SK-N-SH (cell line): ENCODE measurements at regions not wholly inside any gene's neighbourhood (a gene's known extent, or its start where the extent isn't known, plus 50 kb on each side); places are given as distances from the start of the nearest gene placed in this dataset.

ENCODE experiments used
- CTCF ChIA-PET: fragments of 300-600, 350-600 bp; formaldehyde crosslinking; extraction: SDS; loops from one replicate; lab custom pipeline; 2021; lab: Yijun Ruan, JAX
- POLR2A ChIA-PET: fragments of 350-600 bp; sonication (Branson Sonifier 250); formaldehyde crosslinking; extraction: SDS; loops from one replicate; lab custom pipeline; 2020; ENCODE audit warnings: antibody characterized with exemption, inconsistent platforms; lab: Yijun Ruan, JAX
- DNase-seq: peaks from one replicate; pipeline ENCODE4 v3.0.0; 2012
- H2AFZ ChIP-seq: fragments of 200-600 bp; sonication (generic); 2 replicates; pipeline ENCODE4 v1.8.1; 2016; ENCODE audit warnings: antibody characterized with exemption, mild to moderate bottlenecking, low read depth
- H3F3A ChIP-seq: fragments of 200-600 bp; sonication (generic); replicated peaks from 2 replicates; pipeline ENCODE3; 2016; ENCODE audit warnings: antibody characterized with exemption, mild to moderate bottlenecking; ENCODE audit not compliant: insufficient read depth
- H3K27ac ChIP-seq, 2 experiments: fragments of 200-500 bp in 1 of 2; fragments of 200-600 bp in 1 of 2; sonication (Bioruptor generic) in 1 of 2; sonication (generic), shearing (Covaris generic) in 1 of 2; 2 replicates each; pipeline versions ENCODE4 v1.5.1 to v1.6.1; 2014 to 2016; ENCODE audit warnings: low read depth in 2 of 2, inconsistent platforms in 1 of 2, low read length in 1 of 2, mild to moderate bottlenecking in 1 of 2, mixed read lengths in 1 of 2
- H3K27me3 ChIP-seq: fragments of 200-600 bp; sonication (generic), shearing (Covaris generic); 2 replicates; pipeline ENCODE4 v1.6.1; 2016; ENCODE audit warnings: mixed run types; ENCODE audit not compliant: insufficient read depth
- H3K36me3 ChIP-seq, 2 experiments: fragments of 200-500 bp in 1 of 2; fragments of 200-600 bp in 1 of 2; sonication (Bioruptor generic) in 1 of 2; sonication (generic) in 1 of 2; replicated peaks in 1 of 2; 2 replicates each; pipeline versions ENCODE3 to v1.5.1; 2014 to 2016; ENCODE audit warnings: low read length in 1 of 2, mild to moderate bottlenecking in 1 of 2; ENCODE audit not compliant: insufficient read depth in 2 of 2, control insufficient read depth in 1 of 2
- H3K4me1 ChIP-seq, 2 experiments: fragments of 200-500 bp in 1 of 2; fragments of 200-600 bp in 1 of 2; sonication (Bioruptor generic) in 1 of 2; sonication (generic), shearing (Covaris generic) in 1 of 2; 2 replicates each; pipeline versions ENCODE4 v1.5.1 to v1.6.1; 2014 to 2016; ENCODE audit warnings: low read depth in 1 of 2, low read length in 1 of 2, mixed run types in 1 of 2; ENCODE audit not compliant: insufficient read depth in 2 of 2, control insufficient read depth in 1 of 2
- H3K4me2 ChIP-seq: fragments of 200-600 bp; sonication (generic), shearing (Covaris generic); 2 replicates; pipeline ENCODE4 v1.6.1; 2017; ENCODE audit warnings: mixed run types
- H3K4me3 ChIP-seq, 2 experiments: fragments of 200-500 bp in 1 of 2; fragments of 200-600 bp in 1 of 2; sonication (Bioruptor generic) in 1 of 2; sonication (generic), shearing (Covaris generic) in 1 of 2; 2 replicates each; pipeline versions ENCODE4 v1.5.1 to v1.8.1; 2014 to 2016; ENCODE audit warnings: low read depth in 2 of 2, inconsistent platforms in 1 of 2, low read length in 1 of 2, mild to moderate bottlenecking in 1 of 2, mixed read lengths in 1 of 2, moderate library complexity in 1 of 2
- H3K79me2 ChIP-seq: fragments of 200-600 bp; sonication (generic); 2 replicates; pipeline ENCODE4 v1.8.1; 2017; ENCODE audit warnings: mild to moderate bottlenecking; ENCODE audit not compliant: insufficient read depth
- H3K9ac ChIP-seq: fragments of 200-600 bp; sonication (generic); 2 replicates; pipeline ENCODE4 v1.6.1; 2017; ENCODE audit warnings: mixed run types
- H3K9me2 ChIP-seq: fragments of 200-600 bp; sonication (generic); 2 replicates; pipeline ENCODE4 v1.6.1; 2017; ENCODE audit warnings: mixed run types
- H3K9me3 ChIP-seq: fragments of 200-600 bp; sonication (generic); 2 replicates; pipeline ENCODE4 v1.6.1; 2017; ENCODE audit warnings: mixed run types, mild to moderate bottlenecking, moderate library complexity
- H4K20me1 ChIP-seq: fragments of 200-600 bp; sonication (generic); 2 replicates; pipeline ENCODE4 v1.6.1; 2017; ENCODE audit warnings: mild to moderate bottlenecking, mixed run types; ENCODE audit not compliant: insufficient read depth
- ELF1 ChIP-seq: IDR thresholded peaks from 2 replicates; pipeline ENCODE4 v1.4.0; 2012
- EZH2phosphoT487 ChIP-seq: fragments of 200-600 bp; sonication (generic); IDR thresholded peaks from 2 replicates; pipeline ENCODE4 v1.6.1; 2017; ENCODE audit warnings: low read depth, mixed run types, mild to moderate bottlenecking, antibody characterized with exemption, moderate library complexity, borderline replicate concordance
- FOXJ3 ChIP-seq: sonication (generic); formaldehyde crosslinking; IDR thresholded peaks from 2 replicates; pipeline ENCODE4 v1.5.1; 2020; ENCODE audit warnings: mild to moderate bottlenecking, missing genetic modification reagents
- FOXM1 ChIP-seq: IDR thresholded peaks from 2 replicates; pipeline ENCODE4 v1.4.0; 2012; ENCODE audit warnings: low read depth, mild to moderate bottlenecking
- GABPA ChIP-seq: IDR thresholded peaks from 2 replicates; pipeline ENCODE4 v1.4.0; 2012; ENCODE audit warnings: low read depth, mild to moderate bottlenecking
- GATA2 ChIP-seq: sonication (generic); formaldehyde crosslinking; IDR thresholded peaks from 2 replicates; pipeline ENCODE4 v1.5.0; 2020; ENCODE audit warnings: mild to moderate bottlenecking, missing genetic modification reagents
- JUND ChIP-seq: IDR thresholded peaks from 2 replicates; pipeline ENCODE4 v1.4.0; 2012
- NRF1 ChIP-seq: IDR thresholded peaks from 2 replicates; pipeline ENCODE4 v1.6.1; 2012; ENCODE audit warnings: low read depth, mild to moderate bottlenecking, low read length
- POLR2AphosphoS5 ChIP-seq: IDR thresholded peaks from 2 replicates; pipeline ENCODE4 v1.6.1; 2012; ENCODE audit warnings: low read depth, low read length
- RCOR1 ChIP-seq: fragments of 150-350 bp; IDR thresholded peaks from 2 replicates; pipeline ENCODE4 v1.6.1; 2017; ENCODE audit warnings: antibody characterized with exemption, low read length
- RXRA ChIP-seq: IDR thresholded peaks from 2 replicates; pipeline ENCODE4 v1.4.0; 2012; ENCODE audit warnings: low read depth, mild to moderate bottlenecking, borderline replicate concordance
- SIN3A ChIP-seq: IDR thresholded peaks from 2 replicates; pipeline ENCODE4 v1.6.1; 2012; ENCODE audit warnings: low read depth, mild to moderate bottlenecking, low read length, moderate library complexity, borderline replicate concordance
- SMC3 ChIP-seq: IDR thresholded peaks from 2 replicates; pipeline ENCODE4 v1.6.1; 2012; ENCODE audit warnings: low read depth, low read length, improper control_type of control experiment
- WGBS: methylation state at CpG from one replicate; pipeline ENCODE4 v1.1.6; 2017; ENCODE audit warnings: low lambda C conversion rate; 5-methylcytosine and 5-hydroxymethylcytosine counted together
- TF ChIP-seq, protein P1 (sequence below): fragments of 150-350 bp; IDR thresholded peaks from 2 replicates; pipeline ENCODE4 v1.6.1; 2016; ENCODE audit warnings: mild to moderate bottlenecking, low read depth, low read length
- TF ChIP-seq, protein P2 (sequence below): fragments of 200-600 bp; sonication (generic); IDR thresholded peaks from 2 replicates; pipeline ENCODE4 v1.6.1; 2017; ENCODE audit warnings: antibody characterized with exemption, mild to moderate bottlenecking, moderate library complexity
- TF ChIP-seq, protein P3 (sequence below): IDR thresholded peaks from 2 replicates; pipeline ENCODE4 v1.6.1; 2012; ENCODE audit warnings: mild to moderate bottlenecking, low read depth, low read length, moderate library complexity

DNA sequence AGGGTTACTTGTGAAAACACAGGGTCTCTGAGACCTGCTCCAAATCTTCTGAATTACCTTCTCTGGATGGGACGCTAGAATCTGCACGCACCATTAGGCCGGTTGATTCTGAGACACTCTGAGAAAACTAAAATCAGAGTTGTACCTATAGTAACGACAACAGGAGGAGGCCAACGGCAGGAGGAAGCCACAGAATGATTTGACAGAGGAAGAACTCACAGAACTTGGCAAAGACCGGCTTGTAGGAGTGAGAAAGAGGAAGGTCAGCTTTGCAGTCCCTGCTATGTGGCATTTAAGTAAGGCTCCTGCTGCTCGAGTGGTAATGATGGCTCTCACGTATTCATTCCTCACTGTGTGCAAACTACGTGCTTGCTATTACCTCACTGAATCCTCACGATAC lies 483.0 kb downstream of the TMEM114 start (continued):
- TF ChIP-seq RCOR1 (no peak), ELF1 (no peak), SIN3A (no peak), GABPA (no peak), POLR2AphosphoS5 (no peak), EZH2phosphoT487 (no peak)
- TF ChIP-seq, all 33 proteins: peak for 0

DNA sequence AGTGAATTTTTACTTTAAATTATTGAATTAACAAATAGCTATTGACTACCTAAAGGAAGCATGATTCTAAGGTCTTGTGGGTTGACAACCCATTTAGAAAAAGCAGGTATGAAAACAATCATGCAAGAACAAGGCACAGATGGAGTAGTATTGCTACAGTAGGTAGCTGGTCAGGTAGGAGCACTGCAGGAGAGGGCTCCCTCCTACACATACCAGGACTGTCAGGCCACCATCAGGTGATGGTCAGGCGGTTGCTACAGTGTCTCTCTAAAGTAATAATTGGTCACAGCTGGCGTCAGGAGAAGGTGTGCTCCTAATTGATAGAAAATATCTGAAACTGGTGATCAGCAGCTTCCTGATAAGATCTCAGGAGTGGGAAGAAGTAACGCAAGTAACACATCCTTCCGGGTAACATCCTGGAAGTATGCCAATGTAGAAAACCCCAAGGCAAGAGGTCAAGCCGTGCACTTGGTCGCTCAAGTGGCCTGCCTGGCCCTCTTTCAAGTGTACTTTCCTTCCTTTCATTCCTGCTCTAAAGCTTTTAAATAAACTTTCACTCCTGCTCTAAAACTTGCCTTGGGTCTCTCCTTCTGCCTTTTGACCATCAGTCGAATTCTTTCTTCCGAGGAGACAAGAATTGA lies 486.5 kb downstream of the TMEM114 start:
- 18% methylated on average over 8 of the region's 8 CpGs for WGBS
- no peak overlapping the region for H3K4me2 ChIP-seq
- POLR2A ChIA-PET, result no interaction called here
- H3K9me2 ChIP-seq, result no peaks in the 10 kb centered on the region
- CTCF ChIA-PET, result no interaction called here
- no peaks in the 10 kb centered on the region for H4K20me1 ChIP-seq
- H3K4me3 ChIP-seq, result no peak overlapping the region
- no peak for DNase-seq
- H3K27me3 ChIP-seq, result no peaks in the 10 kb centered on the region
- H3K4me1 ChIP-seq, result no peaks in the 10 kb centered on the region
- no peaks in the 10 kb centered on the region for H3K79me2 ChIP-seq
- H2AFZ ChIP-seq, result no peak overlapping the region
- TF ChIP-seq RCOR1 (no peak), GATA2 (CRISPR knock-in tag) (no peak), EZH2phosphoT487 (no peak), SMC3 (no peak), NRF1 (no peak), FOXJ3 (no peak), FOXM1 (no peak), RXRA (no peak), JUND (no peak), SIN3A (no peak), ELF1 (no peak)
- TF ChIP-seq, protein P1, sequence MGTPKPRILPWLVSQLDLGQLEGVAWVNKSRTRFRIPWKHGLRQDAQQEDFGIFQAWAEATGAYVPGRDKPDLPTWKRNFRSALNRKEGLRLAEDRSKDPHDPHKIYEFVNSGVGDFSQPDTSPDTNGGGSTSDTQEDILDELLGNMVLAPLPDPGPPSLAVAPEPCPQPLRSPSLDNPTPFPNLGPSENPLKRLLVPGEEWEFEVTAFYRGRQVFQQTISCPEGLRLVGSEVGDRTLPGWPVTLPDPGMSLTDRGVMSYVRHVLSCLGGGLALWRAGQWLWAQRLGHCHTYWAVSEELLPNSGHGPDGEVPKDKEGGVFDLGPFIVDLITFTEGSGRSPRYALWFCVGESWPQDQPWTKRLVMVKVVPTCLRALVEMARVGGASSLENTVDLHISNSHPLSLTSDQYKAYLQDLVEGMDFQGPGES, result no peak
- TF ChIP-seq, protein P2, sequence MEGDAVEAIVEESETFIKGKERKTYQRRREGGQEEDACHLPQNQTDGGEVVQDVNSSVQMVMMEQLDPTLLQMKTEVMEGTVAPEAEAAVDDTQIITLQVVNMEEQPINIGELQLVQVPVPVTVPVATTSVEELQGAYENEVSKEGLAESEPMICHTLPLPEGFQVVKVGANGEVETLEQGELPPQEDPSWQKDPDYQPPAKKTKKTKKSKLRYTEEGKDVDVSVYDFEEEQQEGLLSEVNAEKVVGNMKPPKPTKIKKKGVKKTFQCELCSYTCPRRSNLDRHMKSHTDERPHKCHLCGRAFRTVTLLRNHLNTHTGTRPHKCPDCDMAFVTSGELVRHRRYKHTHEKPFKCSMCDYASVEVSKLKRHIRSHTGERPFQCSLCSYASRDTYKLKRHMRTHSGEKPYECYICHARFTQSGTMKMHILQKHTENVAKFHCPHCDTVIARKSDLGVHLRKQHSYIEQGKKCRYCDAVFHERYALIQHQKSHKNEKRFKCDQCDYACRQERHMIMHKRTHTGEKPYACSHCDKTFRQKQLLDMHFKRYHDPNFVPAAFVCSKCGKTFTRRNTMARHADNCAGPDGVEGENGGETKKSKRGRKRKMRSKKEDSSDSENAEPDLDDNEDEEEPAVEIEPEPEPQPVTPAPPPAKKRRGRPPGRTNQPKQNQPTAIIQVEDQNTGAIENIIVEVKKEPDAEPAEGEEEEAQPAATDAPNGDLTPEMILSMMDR, result no peak
- TF ChIP-seq, protein P3, sequence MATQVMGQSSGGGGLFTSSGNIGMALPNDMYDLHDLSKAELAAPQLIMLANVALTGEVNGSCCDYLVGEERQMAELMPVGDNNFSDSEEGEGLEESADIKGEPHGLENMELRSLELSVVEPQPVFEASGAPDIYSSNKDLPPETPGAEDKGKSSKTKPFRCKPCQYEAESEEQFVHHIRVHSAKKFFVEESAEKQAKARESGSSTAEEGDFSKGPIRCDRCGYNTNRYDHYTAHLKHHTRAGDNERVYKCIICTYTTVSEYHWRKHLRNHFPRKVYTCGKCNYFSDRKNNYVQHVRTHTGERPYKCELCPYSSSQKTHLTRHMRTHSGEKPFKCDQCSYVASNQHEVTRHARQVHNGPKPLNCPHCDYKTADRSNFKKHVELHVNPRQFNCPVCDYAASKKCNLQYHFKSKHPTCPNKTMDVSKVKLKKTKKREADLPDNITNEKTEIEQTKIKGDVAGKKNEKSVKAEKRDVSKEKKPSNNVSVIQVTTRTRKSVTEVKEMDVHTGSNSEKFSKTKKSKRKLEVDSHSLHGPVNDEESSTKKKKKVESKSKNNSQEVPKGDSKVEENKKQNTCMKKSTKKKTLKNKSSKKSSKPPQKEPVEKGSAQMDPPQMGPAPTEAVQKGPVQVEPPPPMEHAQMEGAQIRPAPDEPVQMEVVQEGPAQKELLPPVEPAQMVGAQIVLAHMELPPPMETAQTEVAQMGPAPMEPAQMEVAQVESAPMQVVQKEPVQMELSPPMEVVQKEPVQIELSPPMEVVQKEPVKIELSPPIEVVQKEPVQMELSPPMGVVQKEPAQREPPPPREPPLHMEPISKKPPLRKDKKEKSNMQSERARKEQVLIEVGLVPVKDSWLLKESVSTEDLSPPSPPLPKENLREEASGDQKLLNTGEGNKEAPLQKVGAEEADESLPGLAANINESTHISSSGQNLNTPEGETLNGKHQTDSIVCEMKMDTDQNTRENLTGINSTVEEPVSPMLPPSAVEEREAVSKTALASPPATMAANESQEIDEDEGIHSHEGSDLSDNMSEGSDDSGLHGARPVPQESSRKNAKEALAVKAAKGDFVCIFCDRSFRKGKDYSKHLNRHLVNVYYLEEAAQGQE, result no peak
- no peak overlapping the region for H3K9ac ChIP-seq
- no peaks in the 10 kb centered on the region for H3K9me3 ChIP-seq
- H3F3A ChIP-seq, result no peaks in the 10 kb centered on the region
- H3K27ac ChIP-seq, result no peak overlapping the region
- no peaks in the 10 kb centered on the region for H3K36me3 ChIP-seq
